Nephron (organoid): ENCODE measurements at regions not wholly inside any gene's neighbourhood (a gene's known extent, or its start where the extent isn't known, plus 50 kb on each side); places are given as distances from the start of the nearest gene placed in this dataset.

Experiments
- H3K27ac Mint-ChIP-seq, 3 experiments: 2 replicates each; pipeline ENCODE4 v1.8.0; 2020; ENCODE audit warnings: mixed read lengths in 3 of 3, mild to moderate bottlenecking in 2 of 3, moderate library complexity in 1 of 3
- H3K27me3 Mint-ChIP-seq: 2 replicates; pipeline ENCODE4 v1.8.0; 2021; ENCODE audit warnings: low read depth, mild to moderate bottlenecking, moderate library complexity, mixed read lengths
- H3K36me3 Mint-ChIP-seq: 2 replicates; pipeline ENCODE4 v1.8.0; 2020; ENCODE audit warnings: low read depth, mixed read lengths
- H3K4me1 Mint-ChIP-seq: 2 replicates; pipeline ENCODE4 v1.8.0; 2020; ENCODE audit warnings: mixed read lengths
- H3K4me3 Mint-ChIP-seq, 3 experiments: 2 replicates each; pipeline ENCODE4 v1.8.0; 2020; ENCODE audit warnings: mild to moderate bottlenecking in 3 of 3, mixed read lengths in 3 of 3, moderate library complexity in 2 of 3
- H3K9me3 Mint-ChIP-seq: 2 replicates; pipeline ENCODE4 v1.8.0; 2020; ENCODE audit warnings: mixed read lengths
- CTCF ChIP-seq, 3 experiments: fragments of 200-600 bp; sonication (generic); IDR thresholded peaks; one replicate each; pipeline ENCODE4 v1.5.0; 2021; ENCODE audit warnings: antibody characterized with exemption in 3 of 3; ENCODE audit not compliant: unreplicated experiment in 3 of 3

GRCh38 chr3:176167272-176167671, 1030.0 kb downstream of the TBL1XR1 start:
- H3K9me3 Mint-ChIP-seq = peaks cover 4% of the 10 kb centered on the region
- no peak overlapping the region for H3K4me3 Mint-ChIP-seq
- H3K36me3 Mint-ChIP-seq = no peaks in the 10 kb centered on the region
- TF ChIP-seq CTCF (IDR thresholded peaks at IDR 0.05; ENCODE audit: unreplicated experiment in 3 of 3) = no peak
- no peaks in the 10 kb centered on the region for H3K4me1 Mint-ChIP-seq
- no peak overlapping the region for H3K27ac Mint-ChIP-seq
- no peaks in the 10 kb centered on the region for H3K27me3 Mint-ChIP-seq

- no peaks in the 10 kb centered on the region for H3K36me3 Mint-ChIP-seq
- peaks cover 21% of the 10 kb centered on the region for H3K9me3 Mint-ChIP-seq
- TF ChIP-seq CTCF (IDR thresholded peaks at IDR 0.05; ENCODE audit: unreplicated experiment in 3 of 3) = no peak
- H3K4me3 Mint-ChIP-seq = no peak overlapping the region
- H3K27me3 Mint-ChIP-seq = no peaks in the 10 kb centered on the region
- no peaks in the 10 kb centered on the region for H3K4me1 Mint-ChIP-seq
- no peak overlapping the region for H3K27ac Mint-ChIP-seq
These were observed 1036.3 kb downstream of the TBL1XR1 start for GRCh38 chr3:176160997-176161396.

GRCh38 chr3:176159796-176160195, 1037.5 kb downstream of the TBL1XR1 start:
- Mint-ChIP-seq H3K27me3 (no peaks in the 10 kb centered on the region), H3K9me3 (peaks cover 21% of the 10 kb centered on the region), H3K27ac (no peak overlapping the region), H3K4me3 (no peak overlapping the region), H3K36me3 (no peaks in the 10 kb centered on the region), H3K4me1 (no peaks in the 10 kb centered on the region)
- TF ChIP-seq CTCF (IDR thresholded peaks at IDR 0.05; ENCODE audit: unreplicated experiment in 3 of 3) = no peak

- Mint-ChIP-seq H3K27me3 (no peaks in the 10 kb centered on the region), H3K4me1 (no peaks in the 10 kb centered on the region), H3K9me3 (peaks cover 6% of the 10 kb centered on the region), H3K4me3 (no peak overlapping the region), H3K36me3 (no peaks in the 10 kb centered on the region), H3K27ac (no peak overlapping the region)
- TF ChIP-seq CTCF (IDR thresholded peaks at IDR 0.05; ENCODE audit: unreplicated experiment in 3 of 3) = no peak
These were observed 1042.3 kb downstream of the TBL1XR1 start for GRCh38 chr3:176155012-176155411.

GRCh38 chr3:176149567-176149966, 1047.7 kb downstream of the TBL1XR1 start:
- H3K9me3 Mint-ChIP-seq = peaks cover 3% of the 10 kb centered on the region
- no peak overlapping the region for H3K4me3 Mint-ChIP-seq
- H3K36me3 Mint-ChIP-seq = no peaks in the 10 kb centered on the region
- no peak for TF ChIP-seq CTCF (IDR thresholded peaks at IDR 0.05; ENCODE audit: unreplicated experiment in 3 of 3)
- no peaks in the 10 kb centered on the region for H3K27me3 Mint-ChIP-seq
- no peaks in the 10 kb centered on the region for H3K4me1 Mint-ChIP-seq
- no peak overlapping the region for H3K27ac Mint-ChIP-seq

- H3K27me3 Mint-ChIP-seq = no peaks in the 10 kb centered on the region
- no peaks in the 10 kb centered on the region for H3K36me3 Mint-ChIP-seq
- H3K27ac Mint-ChIP-seq = no peak overlapping the region
- no peaks in the 10 kb centered on the region for H3K4me1 Mint-ChIP-seq
- H3K4me3 Mint-ChIP-seq = no peak overlapping the region
- peaks cover 3% of the 10 kb centered on the region for H3K9me3 Mint-ChIP-seq
- no peak for TF ChIP-seq CTCF (IDR thresholded peaks at IDR 0.05; ENCODE audit: unreplicated experiment in 3 of 3)
These were observed 1050.0 kb downstream of the TBL1XR1 start for GRCh38 chr3:176147251-176147650.
